ENCODE measurements at regions not wholly inside any gene's neighbourhood (a gene's known extent, or its start where the extent isn't known, plus 50 kb on each side); places are given as distances from the start of the nearest gene placed in this dataset.

DNA sequence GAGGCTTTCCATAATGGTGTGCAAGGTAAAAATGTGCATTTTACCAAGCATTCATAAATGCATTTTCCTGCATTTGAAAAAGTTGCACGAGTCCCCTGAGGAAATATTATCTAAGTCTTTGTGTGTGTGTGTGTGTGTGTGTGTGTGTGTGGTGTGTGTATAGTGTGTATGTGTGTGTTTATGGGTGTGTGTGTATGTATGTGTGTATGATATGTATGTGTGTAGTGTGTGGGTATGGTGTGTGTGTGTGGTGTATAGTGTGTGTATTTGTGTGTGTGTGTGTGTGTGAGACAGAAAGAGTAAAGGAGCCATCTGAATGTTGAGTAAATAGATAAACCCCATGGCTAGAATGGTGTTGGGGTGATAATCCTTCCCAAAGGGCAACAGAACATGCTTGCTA lies 229.6 kb upstream of the TBC1D5 start:
- Histone ChIP-seq H3K4me1 (ENCODE audit: insufficient read depth, low read length) (no peaks in the 10 kb centered on the region), H3K27me3 (ENCODE audit: control insufficient read depth in 1 of 2, insufficient read depth in 2 of 2, low read length in 2 of 2) (peaks cover 0 to 8% of the 10 kb centered on the region in 2 experiments), H3K4me3 (ENCODE audit: low read length) (no peak overlapping the region), H3K36me3 (ENCODE audit: insufficient read depth, low read length) (no peaks in the 10 kb centered on the region), H3K27ac (ENCODE audit: low read depth in 1 of 2, low read length in 2 of 2) (no peak overlapping the region), H3K9me3 (ENCODE audit: control insufficient read depth in 1 of 2, insufficient read depth in 1 of 2, low read length in 2 of 2) (no peaks in the 10 kb centered on the region)
- ATAC-seq (ENCODE audit: poor library complexity) (no peak), DNase-seq (no peak)
- Mint-ChIP-seq H3K36me3 (ENCODE audit: low read depth) (no peaks in the 10 kb centered on the region), H3K9me3 (no peaks in the 10 kb centered on the region), H3K4me3 (no peak overlapping the region), H3K4me1 (ENCODE audit: low read depth) (no peaks in the 10 kb centered on the region), H3K27me3 (no peaks in the 10 kb centered on the region), H3K27ac (no peak overlapping the region)
- POLR2A ChIA-PET: no interaction called here
- TF ChIP-seq, protein P1, sequence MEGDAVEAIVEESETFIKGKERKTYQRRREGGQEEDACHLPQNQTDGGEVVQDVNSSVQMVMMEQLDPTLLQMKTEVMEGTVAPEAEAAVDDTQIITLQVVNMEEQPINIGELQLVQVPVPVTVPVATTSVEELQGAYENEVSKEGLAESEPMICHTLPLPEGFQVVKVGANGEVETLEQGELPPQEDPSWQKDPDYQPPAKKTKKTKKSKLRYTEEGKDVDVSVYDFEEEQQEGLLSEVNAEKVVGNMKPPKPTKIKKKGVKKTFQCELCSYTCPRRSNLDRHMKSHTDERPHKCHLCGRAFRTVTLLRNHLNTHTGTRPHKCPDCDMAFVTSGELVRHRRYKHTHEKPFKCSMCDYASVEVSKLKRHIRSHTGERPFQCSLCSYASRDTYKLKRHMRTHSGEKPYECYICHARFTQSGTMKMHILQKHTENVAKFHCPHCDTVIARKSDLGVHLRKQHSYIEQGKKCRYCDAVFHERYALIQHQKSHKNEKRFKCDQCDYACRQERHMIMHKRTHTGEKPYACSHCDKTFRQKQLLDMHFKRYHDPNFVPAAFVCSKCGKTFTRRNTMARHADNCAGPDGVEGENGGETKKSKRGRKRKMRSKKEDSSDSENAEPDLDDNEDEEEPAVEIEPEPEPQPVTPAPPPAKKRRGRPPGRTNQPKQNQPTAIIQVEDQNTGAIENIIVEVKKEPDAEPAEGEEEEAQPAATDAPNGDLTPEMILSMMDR (IDR thresholded peaks at IDR 0.05): no peak
- CTCF ChIA-PET: no interaction called here
- intact Hi-C loops (cut with DNase I, micrococcal nuclease): no loop called here

DNA sequence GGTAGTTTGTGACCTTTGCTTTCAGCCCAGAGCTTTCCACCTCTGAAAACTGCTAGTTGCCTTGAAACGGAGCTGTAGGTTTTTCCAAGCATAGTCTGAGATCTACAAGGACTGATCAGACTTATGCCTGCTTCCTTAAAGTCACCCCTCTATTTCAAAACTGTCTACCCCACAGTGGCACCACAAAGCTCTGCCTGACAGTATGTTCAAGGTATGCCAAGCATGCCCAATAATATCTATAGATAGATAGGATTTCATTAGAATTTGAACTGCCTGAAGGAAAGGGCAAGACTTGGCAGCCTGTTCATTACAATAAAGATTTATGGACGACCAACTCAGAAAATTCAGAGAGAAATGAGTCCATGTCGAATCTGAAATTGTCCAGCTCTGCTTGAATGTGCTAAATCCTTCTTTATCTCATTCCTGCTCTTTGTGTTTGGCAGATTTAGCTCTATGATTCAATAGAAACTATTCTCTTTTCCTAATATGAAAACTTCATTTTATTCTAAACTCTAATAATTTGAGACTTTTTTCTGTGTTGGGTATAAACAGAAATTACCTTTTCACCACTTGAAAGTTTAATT lies 227.6 kb upstream of the TBC1D5 start:
- no peaks in the 10 kb centered on the region for H3K27me3 Mint-ChIP-seq
- H3K36me3 Mint-ChIP-seq (ENCODE audit: low read depth): no peaks in the 10 kb centered on the region
- no peaks in the 10 kb centered on the region for H3K4me1 Mint-ChIP-seq (ENCODE audit: low read depth)
- ATAC-seq (ENCODE audit: poor library complexity): no peak
- Histone ChIP-seq H3K36me3 (ENCODE audit: insufficient read depth, low read length) (no peaks in the 10 kb centered on the region), H3K27me3 (ENCODE audit: control insufficient read depth in 1 of 2, insufficient read depth in 2 of 2, low read length in 2 of 2) (peaks cover 0 to 8% of the 10 kb centered on the region in 2 experiments), H3K4me1 (ENCODE audit: insufficient read depth, low read length) (no peaks in the 10 kb centered on the region), H3K4me3 (ENCODE audit: low read length) (no peak overlapping the region), H3K9me3 (ENCODE audit: control insufficient read depth in 1 of 2, insufficient read depth in 1 of 2, low read length in 2 of 2) (no peaks in the 10 kb centered on the region), H3K27ac (ENCODE audit: low read depth in 1 of 2, low read length in 2 of 2) (no peak overlapping the region)
- ChIA-PET CTCF (no interaction called here), POLR2A (no interaction called here)
- H3K9me3 Mint-ChIP-seq: no peaks in the 10 kb centered on the region
- no peak overlapping the region for H3K4me3 Mint-ChIP-seq
- no peak for DNase-seq
- intact Hi-C loops (cut with DNase I, micrococcal nuclease): no loop called here
- no peak overlapping the region for H3K27ac Mint-ChIP-seq
- TF ChIP-seq, protein P1 (IDR thresholded peaks at IDR 0.05): no peak

DNA sequence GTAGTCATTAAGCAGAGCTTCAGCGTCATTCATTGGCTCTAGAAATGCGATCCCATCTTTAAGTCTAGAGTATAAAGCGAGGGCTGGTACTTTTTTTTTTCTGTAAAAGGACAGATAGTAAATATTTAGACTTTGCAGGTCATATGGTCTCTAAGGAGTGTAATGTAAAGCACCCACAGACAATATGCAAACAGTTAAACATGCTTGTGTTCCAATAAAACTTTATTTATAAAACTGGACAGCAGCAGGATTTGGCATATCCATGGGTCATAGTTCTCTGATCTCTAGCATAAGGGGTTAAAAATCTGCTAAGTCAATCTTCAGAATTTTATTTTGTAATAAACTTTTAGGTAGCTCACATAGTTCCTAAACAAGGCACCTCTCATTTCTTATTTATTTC lies 226.8 kb upstream of the TBC1D5 start:
- DNase-seq (no peak), ATAC-seq (ENCODE audit: poor library complexity) (no peak)
- TF ChIP-seq, protein P1 (IDR thresholded peaks at IDR 0.05): no peak
- no peak overlapping the region for H3K4me3 ChIP-seq (ENCODE audit: low read length)
- H3K4me1 Mint-ChIP-seq (ENCODE audit: low read depth): no peaks in the 10 kb centered on the region
- no peak overlapping the region for H3K27ac Mint-ChIP-seq
- H3K27me3 Mint-ChIP-seq: no peaks in the 10 kb centered on the region
- intact Hi-C loops (cut with DNase I, micrococcal nuclease): no loop called here
- H3K4me3 Mint-ChIP-seq: no peak overlapping the region
- H3K9me3 Mint-ChIP-seq: no peaks in the 10 kb centered on the region
- H3K36me3 ChIP-seq (ENCODE audit: insufficient read depth, low read length): no peaks in the 10 kb centered on the region
- CTCF ChIA-PET: no interaction called here
- H3K36me3 Mint-ChIP-seq (ENCODE audit: low read depth): no peaks in the 10 kb centered on the region
- POLR2A ChIA-PET: no interaction called here
- H3K27ac ChIP-seq (ENCODE audit: low read depth in 1 of 2, low read length in 2 of 2): no peak overlapping the region
- peaks cover 0 to 8% of the 10 kb centered on the region in 2 experiments for H3K27me3 ChIP-seq (ENCODE audit: control insufficient read depth in 1 of 2, insufficient read depth in 2 of 2, low read length in 2 of 2)
- H3K4me1 ChIP-seq (ENCODE audit: insufficient read depth, low read length): no peaks in the 10 kb centered on the region
- H3K9me3 ChIP-seq (ENCODE audit: control insufficient read depth in 1 of 2, insufficient read depth in 1 of 2, low read length in 2 of 2): no peaks in the 10 kb centered on the region
